Activated naive CD4-positive, alpha-beta T cell (primary cell): ENCODE measurements at regions not wholly inside any gene's neighbourhood (a gene's known extent, or its start where the extent isn't known, plus 50 kb on each side); places are given as distances from the start of the nearest gene placed in this dataset.
"Not testable (repeated sequence)": the region's sequence is repeated elsewhere in the genome, so short reads cannot be mapped to it uniquely, and the experiment has no call there.

ENCODE experiments used
- DNase-seq, 4 experiments: peaks; one replicate each; lab custom pipeline; 2025; lab: John Stamatoyannopoulos, UW

DNA sequence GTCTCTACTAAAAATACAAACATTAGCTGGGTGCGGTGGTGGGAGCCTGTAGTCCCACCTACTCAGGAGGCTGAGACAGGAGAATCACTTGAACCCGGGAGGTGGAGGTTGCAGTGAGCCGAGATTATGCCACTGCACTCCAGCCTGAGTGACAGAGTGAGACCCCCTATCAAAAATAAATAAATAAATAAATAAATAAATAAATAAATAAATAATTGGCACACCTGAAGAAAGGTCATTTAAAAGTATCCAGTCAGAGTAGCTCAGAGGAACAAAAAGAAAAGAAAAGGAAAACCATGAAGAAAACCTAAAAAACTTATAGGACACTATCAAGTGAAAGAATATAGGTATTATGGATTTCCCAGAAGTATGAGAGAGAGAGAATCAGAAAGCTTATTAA, 330.1 kb upstream of the AR start:
- DNase-seq: not testable (repeated sequence)

- DNase-seq: no peak
Observed at GRCh38 chrX:67207912-67208311, 335.9 kb upstream of the AR start.

GRCh38 chrX:67159437-67159836, 384.4 kb upstream of the AR start:
- no peak for DNase-seq

- no peak for DNase-seq
Observed at GRCh38 chrX:67114635-67115034, 429.2 kb upstream of the AR start.

DNA sequence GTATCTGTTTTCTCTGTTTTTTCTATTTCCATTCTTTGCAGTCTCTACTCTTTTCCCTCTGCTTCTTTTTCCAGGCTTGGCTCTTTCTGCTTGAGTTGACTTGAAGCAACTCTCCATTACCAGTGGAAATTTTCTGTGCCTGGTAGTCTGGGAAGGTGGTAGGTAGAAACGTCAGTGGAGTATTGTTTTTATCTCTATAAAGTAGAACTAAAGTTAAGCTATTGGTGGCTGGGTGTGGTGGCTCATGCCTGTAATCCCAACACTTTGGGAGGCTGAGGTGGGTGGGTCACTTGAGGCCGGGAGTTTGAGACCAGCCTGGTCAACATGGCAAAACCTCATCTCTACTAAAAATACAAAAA, 438.1 kb upstream of the AR start:
- DNase-seq: no peak

- DNase-seq: no peak
Observed at GRCh38 chrX:67104982-67105757, 438.7 kb upstream of the AR start.

GRCh38 chrX:67100031-67100884, 443.6 kb upstream of the AR start:
- no peak for DNase-seq

DNA sequence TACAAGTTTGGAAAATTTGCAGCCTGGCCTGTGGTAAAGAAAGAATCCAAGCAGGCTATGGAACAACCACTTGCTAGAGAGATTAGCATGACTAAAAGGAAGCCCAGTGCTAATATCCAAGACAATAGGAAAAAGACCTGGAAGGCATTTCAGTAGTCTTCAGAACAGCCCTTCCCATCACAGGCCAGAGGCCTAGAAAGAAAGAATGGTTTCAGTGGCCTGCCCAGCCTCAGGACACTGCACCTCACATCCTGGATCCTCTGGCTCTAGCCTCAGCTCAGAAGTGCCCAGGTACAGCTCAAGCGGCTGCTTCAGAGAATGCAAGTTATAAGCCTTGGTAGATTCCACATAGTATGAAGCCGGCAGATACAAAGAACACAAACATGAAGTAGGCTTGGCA, 449.8 kb upstream of the AR start:
- DNase-seq: no peak

- DNase-seq: no peak
Observed at GRCh38 chrX:67050760-67051159, 411.9 kb upstream of the EDA2R start.

GRCh38 chrX:67044866-67045265, 406.0 kb upstream of the EDA2R start:
- no peak for DNase-seq

- DNase-seq: no peak
Observed at GRCh38 chrX:67044029-67044653, 405.3 kb upstream of the EDA2R start.

DNA sequence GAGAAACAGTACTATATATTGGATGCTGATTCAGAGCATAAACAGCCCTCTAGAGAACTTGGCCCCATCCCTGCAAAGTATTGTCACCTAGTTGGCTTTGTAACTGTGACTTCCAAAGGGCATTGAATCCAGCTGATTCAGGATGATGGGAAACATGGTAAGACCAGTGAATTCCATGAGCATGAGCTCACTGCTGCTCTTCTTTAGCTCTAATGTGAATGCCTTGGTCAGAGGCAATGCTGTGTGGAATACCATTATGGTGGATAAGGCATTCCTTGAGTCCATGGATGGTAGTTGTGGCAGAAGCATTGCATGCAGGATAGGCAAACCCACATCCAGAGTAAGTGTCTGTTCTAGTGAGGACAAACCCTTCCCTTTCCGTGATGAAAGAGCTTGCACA, 365.6 kb upstream of the EDA2R start:
- DNase-seq: no peak

GRCh38 chrX:66994729-66995128, 355.9 kb upstream of the EDA2R start:
- DNase-seq: no peak

GRCh38 chrX:66992077-66992476, 353.2 kb upstream of the EDA2R start:
- DNase-seq: not testable (repeated sequence)

DNA sequence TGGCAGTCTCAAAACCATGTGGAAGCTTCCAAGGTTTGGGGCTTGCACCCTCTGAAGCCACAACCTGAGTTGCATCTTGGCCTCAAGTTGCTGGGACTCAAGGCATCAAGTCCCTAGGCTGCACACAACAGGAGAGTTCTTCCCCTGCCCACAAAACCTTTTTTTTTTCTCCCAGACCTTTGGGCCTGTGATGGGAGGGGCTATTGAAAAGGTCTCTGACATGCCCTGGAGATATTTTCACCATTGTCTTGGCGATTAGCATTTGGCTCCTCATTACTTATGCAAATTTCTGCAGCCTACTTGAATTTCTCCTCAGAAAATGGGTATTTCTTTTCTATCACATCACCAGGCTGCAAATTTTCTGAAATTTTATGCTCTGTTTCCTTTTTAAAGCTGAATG, 349.5 kb upstream of the EDA2R start:
- no peak for DNase-seq

- DNase-seq: no peak
Observed at GRCh38 chrX:66961665-66962064, 322.8 kb upstream of the EDA2R start.

GRCh38 chrX:66931713-66932112, 292.8 kb upstream of the EDA2R start:
- DNase-seq: no peak

- not testable (repeated sequence) for DNase-seq
Observed at GRCh38 chrX:66930516-66930915, 291.6 kb upstream of the EDA2R start.

- no peak for DNase-seq
Observed at GRCh38 chrX:66920296-66920695, 281.4 kb upstream of the EDA2R start.

- no peak for DNase-seq
Observed at GRCh38 chrX:66919280-66919832, 280.5 kb upstream of the EDA2R start.

DNA sequence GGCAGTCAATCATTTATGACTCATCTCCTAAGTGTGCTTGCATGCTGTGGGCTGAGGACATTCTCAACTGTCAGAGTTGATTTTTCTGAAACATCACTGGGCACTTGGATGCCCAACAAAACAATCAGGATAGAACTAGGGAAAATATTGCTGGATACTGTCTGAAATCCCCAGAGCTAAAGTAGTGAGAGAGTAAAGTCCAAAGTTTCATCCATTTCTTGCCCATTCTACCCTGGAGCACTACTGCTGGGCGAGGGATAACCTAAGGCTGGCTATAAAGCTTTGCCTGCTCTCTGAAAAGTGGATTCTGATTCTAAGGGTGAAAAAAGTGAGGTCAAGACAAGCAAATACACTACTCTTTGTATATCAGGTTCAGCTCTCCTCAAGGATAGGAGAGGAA, 279.6 kb upstream of the EDA2R start:
- no peak for DNase-seq

DNA sequence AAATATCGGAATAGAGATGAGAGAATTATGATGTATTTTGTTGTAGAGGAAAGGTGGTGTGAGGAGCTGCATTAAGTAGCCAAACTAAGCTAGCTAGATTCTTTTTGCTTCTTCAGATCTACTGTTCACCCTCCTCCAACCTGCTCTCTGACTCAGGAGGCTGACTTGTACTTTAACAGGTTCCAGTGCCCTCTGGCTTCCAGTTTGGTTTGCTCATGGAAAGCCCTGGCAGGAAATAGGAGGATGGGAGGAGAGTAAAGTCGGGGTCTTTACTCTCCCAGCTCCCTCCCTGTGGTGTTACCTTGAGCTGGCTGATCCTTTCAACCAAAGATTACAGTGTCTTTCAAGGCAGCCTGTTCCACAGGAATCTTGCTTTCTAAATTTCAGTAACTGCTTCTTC, 277.0 kb upstream of the EDA2R start:
- no peak for DNase-seq

- no peak for DNase-seq
Observed at GRCh38 chrX:66914080-66914479, 275.2 kb upstream of the EDA2R start.
